HFFc6 (cell line): ENCODE measurements at regions not wholly inside any gene's neighbourhood (a gene's known extent, or its start where the extent isn't known, plus 50 kb on each side); places are given as distances from the start of the nearest gene placed in this dataset.
"Not testable (repeated sequence)": the region's sequence is repeated elsewhere in the genome, so short reads cannot be mapped to it uniquely, and the experiment has no call there.

Experiments used
- DNase-seq: peaks from one replicate; pipeline ENCODE4 v3.0.0-alpha.2; 2018
- H3K27ac Mint-ChIP-seq: 2 replicates; pipeline ENCODE4 v1.8.0; 2020; ENCODE audit warnings: mild to moderate bottlenecking, mixed read lengths
- H3K27me3 Mint-ChIP-seq: 2 replicates; pipeline ENCODE4 v1.8.0; 2021; ENCODE audit warnings: mild to moderate bottlenecking, moderate library complexity, mixed read lengths; ENCODE audit not compliant: insufficient read depth
- H3K36me3 Mint-ChIP-seq: 2 replicates; pipeline ENCODE4 v1.8.0; 2021; ENCODE audit warnings: low read depth, mixed read lengths
- H3K4me1 Mint-ChIP-seq: 2 replicates; pipeline ENCODE4 v1.8.0; 2020; ENCODE audit warnings: low read depth, mixed read lengths
- H3K4me3 Mint-ChIP-seq: 2 replicates; pipeline ENCODE4 v1.8.0; 2020; ENCODE audit warnings: mild to moderate bottlenecking, moderate library complexity, mixed read lengths
- H3K9me3 Mint-ChIP-seq: 2 replicates; pipeline ENCODE4 v1.8.0; 2020; ENCODE audit warnings: mild to moderate bottlenecking, mixed read lengths
- TF ChIP-seq, protein P1 (sequence below): fragments of 200-600 bp; sonication (generic); IDR thresholded peaks from 2 replicates; pipeline ENCODE4 v1.5.0; 2021; ENCODE audit warnings: antibody characterized with exemption, mild to moderate bottlenecking

GRCh38 chr13:74264333-74264732, 130.1 kb upstream of the KLF12 start:
- Mint-ChIP-seq H3K9me3 (peaks cover 20% of the 10 kb centered on the region), H3K36me3 (peaks cover 35% of the 10 kb centered on the region), H3K27ac (no peak overlapping the region), H3K4me3 (no peak overlapping the region), H3K4me1 (peaks cover 14% of the 10 kb centered on the region), H3K27me3 (peaks cover 2% of the 10 kb centered on the region; the same call in 1 of the 2 replicates)
- no peak for DNase-seq
- TF ChIP-seq, protein P1, sequence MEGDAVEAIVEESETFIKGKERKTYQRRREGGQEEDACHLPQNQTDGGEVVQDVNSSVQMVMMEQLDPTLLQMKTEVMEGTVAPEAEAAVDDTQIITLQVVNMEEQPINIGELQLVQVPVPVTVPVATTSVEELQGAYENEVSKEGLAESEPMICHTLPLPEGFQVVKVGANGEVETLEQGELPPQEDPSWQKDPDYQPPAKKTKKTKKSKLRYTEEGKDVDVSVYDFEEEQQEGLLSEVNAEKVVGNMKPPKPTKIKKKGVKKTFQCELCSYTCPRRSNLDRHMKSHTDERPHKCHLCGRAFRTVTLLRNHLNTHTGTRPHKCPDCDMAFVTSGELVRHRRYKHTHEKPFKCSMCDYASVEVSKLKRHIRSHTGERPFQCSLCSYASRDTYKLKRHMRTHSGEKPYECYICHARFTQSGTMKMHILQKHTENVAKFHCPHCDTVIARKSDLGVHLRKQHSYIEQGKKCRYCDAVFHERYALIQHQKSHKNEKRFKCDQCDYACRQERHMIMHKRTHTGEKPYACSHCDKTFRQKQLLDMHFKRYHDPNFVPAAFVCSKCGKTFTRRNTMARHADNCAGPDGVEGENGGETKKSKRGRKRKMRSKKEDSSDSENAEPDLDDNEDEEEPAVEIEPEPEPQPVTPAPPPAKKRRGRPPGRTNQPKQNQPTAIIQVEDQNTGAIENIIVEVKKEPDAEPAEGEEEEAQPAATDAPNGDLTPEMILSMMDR: no peak

DNA sequence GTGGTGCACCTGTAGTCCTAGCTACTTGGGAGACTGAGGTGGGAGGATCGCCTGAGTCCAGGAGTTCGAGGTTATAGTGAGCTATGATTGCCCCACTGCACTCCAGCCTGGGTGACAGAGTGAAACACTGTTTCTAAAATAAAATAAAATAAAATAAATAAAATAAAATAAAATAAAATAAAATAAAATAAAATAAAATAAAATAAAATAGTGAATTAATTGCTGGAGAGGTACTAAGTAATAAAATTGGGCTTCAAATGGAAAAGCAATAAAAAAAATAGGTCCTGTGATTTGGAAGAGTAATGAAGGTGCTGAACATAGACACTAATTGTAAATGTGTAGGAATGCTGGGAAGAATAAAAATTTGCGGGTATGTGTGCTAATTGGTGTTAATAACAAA, 126.2 kb upstream of the KLF12 start:
- not testable (repeated sequence) for H3K27ac Mint-ChIP-seq, H3K27me3 Mint-ChIP-seq, H3K4me3 Mint-ChIP-seq, DNase-seq
- peaks cover 17% of the 10 kb centered on the region for H3K9me3 Mint-ChIP-seq
- peaks cover 24% of the 10 kb centered on the region for H3K4me1 Mint-ChIP-seq
- peaks cover 17% of the 10 kb centered on the region for H3K36me3 Mint-ChIP-seq

DNA sequence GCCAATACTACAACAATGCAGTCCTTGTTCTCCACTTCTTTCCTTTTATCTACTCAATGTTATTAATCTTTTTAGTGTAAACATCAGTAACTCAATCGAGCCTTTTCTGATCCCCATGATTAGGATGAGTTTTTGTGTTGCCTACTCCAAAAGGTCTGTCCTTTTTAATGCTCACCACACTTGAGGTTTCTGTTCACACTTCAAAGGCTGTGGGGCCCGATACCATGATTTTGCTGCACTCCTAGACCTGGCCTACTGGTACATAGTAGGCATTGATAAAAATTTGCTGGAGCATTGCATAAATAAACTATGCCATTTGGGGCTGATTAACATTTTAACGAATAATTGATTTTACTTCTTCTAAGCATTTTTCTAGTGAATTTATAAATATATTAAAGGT, 125.4 kb upstream of the KLF12 start:
- no peak overlapping the region for H3K4me3 Mint-ChIP-seq
- H3K27me3 Mint-ChIP-seq: peaks cover 2% of the 10 kb centered on the region
- peaks cover 11% of the 10 kb centered on the region for H3K9me3 Mint-ChIP-seq
- peaks cover 32% of the 10 kb centered on the region for H3K4me1 Mint-ChIP-seq
- H3K27ac Mint-ChIP-seq: no peak overlapping the region
- TF ChIP-seq, protein P1: no peak
- H3K36me3 Mint-ChIP-seq: peaks cover 10% of the 10 kb centered on the region
- no peak for DNase-seq

DNA sequence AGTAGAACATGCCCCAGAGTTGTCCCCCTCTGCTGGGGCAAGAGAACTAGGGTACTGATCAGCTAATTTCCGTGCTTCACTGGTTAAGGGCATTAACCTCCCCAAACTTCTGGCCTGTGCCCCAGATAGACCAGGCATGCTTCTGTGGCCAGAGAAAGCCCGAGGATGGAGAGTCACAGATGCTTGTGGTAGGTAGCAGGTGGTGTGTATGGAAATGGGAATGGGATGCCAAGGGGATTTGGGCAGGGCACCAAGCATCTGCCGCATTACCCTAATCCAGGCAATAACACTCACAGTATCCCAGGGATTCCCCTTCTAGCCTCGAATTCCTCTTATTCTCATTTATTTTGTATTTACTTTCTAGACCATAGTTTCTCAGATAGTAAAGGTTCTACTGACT, 124.8 kb upstream of the KLF12 start:
- Mint-ChIP-seq H3K36me3 (peaks cover 5% of the 10 kb centered on the region), H3K4me3 (no peak overlapping the region), H3K4me1 (peaks cover 37% of the 10 kb centered on the region), H3K9me3 (peaks cover 5% of the 10 kb centered on the region), H3K27me3 (peaks cover 2% of the 10 kb centered on the region), H3K27ac (no peak overlapping the region)
- no peak for DNase-seq
- TF ChIP-seq, protein P1: no peak

- H3K4me1 Mint-ChIP-seq: peaks cover 57% of the 10 kb centered on the region
These were observed 122.8 kb upstream of the KLF12 start for GRCh38 chr13:74256969-74257368.

DNA sequence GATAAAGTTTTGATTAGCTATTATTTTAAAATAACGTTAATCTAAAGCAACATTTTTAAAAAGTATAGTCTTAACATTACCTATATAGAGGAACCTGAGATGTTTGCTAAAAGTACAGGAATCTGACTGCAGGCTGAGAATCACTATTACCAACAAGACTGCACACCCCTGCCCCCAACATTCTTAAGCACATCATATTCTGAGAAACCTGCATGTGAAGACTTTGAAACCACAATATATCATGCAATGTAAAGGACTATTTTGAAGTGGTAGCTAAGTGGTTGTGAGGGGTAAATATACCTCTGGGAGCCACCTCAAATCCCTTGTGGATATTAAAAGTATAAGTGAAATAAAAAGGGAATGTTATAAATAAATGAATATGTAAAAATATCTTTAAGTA, 119.0 kb upstream of the KLF12 start:
- Mint-ChIP-seq H3K4me1 (peaks cover 83% of the 10 kb centered on the region), H3K4me3 (no peak overlapping the region), H3K9me3 (peaks cover 7% of the 10 kb centered on the region), H3K27me3 (peaks cover 3% of the 10 kb centered on the region; the same call in 1 of the 2 replicates), H3K36me3 (peaks cover 11% of the 10 kb centered on the region), H3K27ac (no peak overlapping the region)
- TF ChIP-seq, protein P1: no peak
- no peak for DNase-seq

More at GRCh38 chr13:74256969-74257368, 122.8 kb upstream of the KLF12 start:
- Mint-ChIP-seq H3K36me3 (no peaks in the 10 kb centered on the region; the same call in 1 of the 2 replicates), H3K27me3 (peaks cover 2% of the 10 kb centered on the region), H3K4me3 (no peak overlapping the region), H3K9me3 (no peaks in the 10 kb centered on the region), H3K27ac (no peak overlapping the region)
- TF ChIP-seq, protein P1: no peak
- no peak for DNase-seq
